Fibroblast of lung (primary cell): ENCODE measurements at regions not wholly inside any gene's neighbourhood (a gene's known extent, or its start where the extent isn't known, plus 50 kb on each side); places are given as distances from the start of the nearest gene placed in this dataset.

Experiments
- CTCF ChIP-seq, 2 donors: IDR thresholded peaks in 1 of 2; conservative IDR thresholded peaks in 1 of 2; 1 replicate in 1 of 2; 2 replicates in 1 of 2; pipeline ENCODE4 v1.5.1; 2011 to 2012; ENCODE audit warnings: low read length in 2 of 2, control low read depth in 1 of 2, inconsistent platforms in 1 of 2, low read depth in 1 of 2, mild to moderate bottlenecking in 1 of 2
- EZH2 ChIP-seq: IDR thresholded peaks from 2 replicates; pipeline ENCODE4 v1.5.1; 2012; ENCODE audit warnings: low read length, control low read depth, mild to moderate bottlenecking; ENCODE audit errors: missing control alignments

DNA sequence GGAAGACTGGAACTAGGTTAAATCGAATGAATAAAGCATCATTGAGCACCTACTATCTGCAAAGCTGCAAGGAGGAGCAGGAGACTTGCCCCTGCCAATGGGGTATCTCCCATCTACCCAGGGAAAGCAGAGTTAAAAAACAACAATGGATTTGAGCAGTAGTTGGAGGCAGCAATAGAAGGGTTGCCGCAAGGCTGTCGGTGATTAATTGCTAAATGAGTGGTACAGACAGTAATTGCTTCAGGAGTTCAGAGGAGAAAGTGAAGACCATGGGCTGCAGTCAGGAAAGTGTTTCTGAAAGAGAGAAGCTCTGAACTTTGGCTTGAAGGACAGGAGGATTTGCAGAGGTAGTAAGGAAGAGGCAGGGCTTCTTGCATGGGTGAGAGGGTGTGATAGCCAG lies 152.9 kb downstream of the ACTL8 start:
- TF ChIP-seq EZH2 (no peak), CTCF (conservative IDR thresholded peaks at IDR 0.05 in 1 of 2, IDR thresholded peaks at IDR 0.05 in 1 of 2; ENCODE audit: low read depth in 1 of 2, low read length in 2 of 2) (no peak)
